WTC11 (cell line): ENCODE measurements at regions not wholly inside any gene's neighbourhood (a gene's known extent, or its start where the extent isn't known, plus 50 kb on each side); places are given as distances from the start of the nearest gene placed in this dataset.
"Not testable (repeated sequence)": the region's sequence is repeated elsewhere in the genome, so short reads cannot be mapped to it uniquely, and the experiment has no call there.

Experiments
- ATAC-seq: fragments of 200-7000 bp; cut with Tn5 transposase; 2 replicates; pipeline ENCODE4 v1.10.0; 2021; ENCODE audit warnings: mild to moderate bottlenecking, moderate library complexity
- CTCF ChIA-PET: fragments of 300-600 bp; sonication (Branson Sonifier 250); formaldehyde crosslinking; loops from one replicate; lab custom pipeline; 2021; ENCODE audit warnings: antibody characterized with exemption; lab: Charles Lee
- POLR2A ChIA-PET: fragments of 350-600 bp; sonication (Branson Sonifier 250); formaldehyde crosslinking; loops from one replicate; lab custom pipeline; 2021; ENCODE audit warnings: antibody characterized with exemption; lab: Charles Lee
- DNase-seq: peaks from one replicate; pipeline ENCODE4 v3.0.0; 2021; ENCODE audit warnings: low spot score
- H3K27ac Mint-ChIP-seq: 2 replicates; pipeline ENCODE4 v1.8.0; 2021; ENCODE audit warnings: mixed read lengths
- H3K27me3 Mint-ChIP-seq: 2 replicates; pipeline ENCODE4 v1.8.0; 2021; ENCODE audit warnings: low read depth, mild to moderate bottlenecking, moderate library complexity, mixed read lengths
- H3K36me3 Mint-ChIP-seq: 2 replicates; pipeline ENCODE4 v1.8.0; 2021; ENCODE audit warnings: mixed read lengths
- H3K4me1 Mint-ChIP-seq: 2 replicates; pipeline ENCODE4 v1.8.0; 2022; ENCODE audit warnings: mixed read lengths
- H3K4me3 Mint-ChIP-seq: 2 replicates; pipeline ENCODE4 v1.8.0; 2021; ENCODE audit warnings: mild to moderate bottlenecking, moderate library complexity, mixed read lengths
- H3K9me3 Mint-ChIP-seq: 2 replicates; pipeline ENCODE4 v1.8.0; 2021; ENCODE audit warnings: mixed read lengths
- ATF1 ChIP-seq: sonication (generic); formaldehyde crosslinking; IDR thresholded peaks from 2 replicates; pipeline ENCODE4 v1.8.1; 2023; ENCODE audit warnings: mild to moderate bottlenecking, moderate library complexity, missing genetic modification reagents
- CREB1 ChIP-seq: sonication (generic); formaldehyde crosslinking; IDR thresholded peaks from 2 replicates; pipeline ENCODE4 v1.8.0; 2023; ENCODE audit warnings: mild to moderate bottlenecking, missing genetic modification reagents
- GABPB1 ChIP-seq: sonication (generic); formaldehyde crosslinking; IDR thresholded peaks from 2 replicates; pipeline ENCODE4 v1.8.1; 2023; ENCODE audit warnings: mild to moderate bottlenecking, missing genetic modification reagents
- GTF2I ChIP-seq: fragments of 250-450 bp; sonication (Bioruptor Pico); conservative IDR thresholded peaks from 2 replicates; pipeline ENCODE4 v1.4.0; 2021; ENCODE audit warnings: mild to moderate bottlenecking
- HMGA2 ChIP-seq: fragments of 250-450 bp; sonication (Bioruptor Pico); IDR thresholded peaks from 2 replicates; pipeline ENCODE4 v1.4.0; 2021; ENCODE audit warnings: mild to moderate bottlenecking, moderate library complexity
- JAZF1 ChIP-seq: fragments of 250-450 bp; sonication (Bioruptor Pico); IDR thresholded peaks from 2 replicates; pipeline ENCODE4 v1.9.0; 2021; ENCODE audit warnings: moderate library complexity, mild to moderate bottlenecking, inconsistent platforms
- KAT7 ChIP-seq: sonication (generic); formaldehyde crosslinking; IDR thresholded peaks from 2 replicates; pipeline ENCODE4 v1.8.1; 2023; ENCODE audit warnings: missing genetic modification reagents, mild to moderate bottlenecking, borderline replicate concordance
- NFATC4 ChIP-seq: fragments of 250-450 bp; sonication (Bioruptor Pico); IDR thresholded peaks from 2 replicates; pipeline ENCODE4 v1.9.0; 2021; ENCODE audit warnings: mild to moderate bottlenecking
- NFYB ChIP-seq: sonication (generic); formaldehyde crosslinking; conservative IDR thresholded peaks from 2 replicates; pipeline ENCODE4 v1.8.0; 2022; ENCODE audit warnings: low read depth, missing genetic modification reagents
- NR3C1 ChIP-seq: sonication (generic); formaldehyde crosslinking; conservative IDR thresholded peaks from 2 replicates; pipeline ENCODE4 v1.8.1; 2023; ENCODE audit warnings: low read depth, mild to moderate bottlenecking, missing genetic modification reagents
- OVOL2 ChIP-seq: fragments of 250-450 bp; sonication (Bioruptor Pico); IDR thresholded peaks from 2 replicates; pipeline ENCODE4 v1.9.0; 2021; ENCODE audit warnings: mild to moderate bottlenecking, borderline replicate concordance
- SOX15 ChIP-seq: fragments of 250-450 bp; sonication (Bioruptor Pico); IDR thresholded peaks from 2 replicates; pipeline ENCODE4 v1.9.0; 2021; ENCODE audit warnings: mild to moderate bottlenecking
- TCF7 ChIP-seq: sonication (generic); formaldehyde crosslinking; IDR thresholded peaks from 2 replicates; pipeline ENCODE4 v1.8.0; 2022; ENCODE audit warnings: mild to moderate bottlenecking, low read depth, missing genetic modification reagents, moderate library complexity
- TEAD4 ChIP-seq: sonication (generic); formaldehyde crosslinking; IDR thresholded peaks from 2 replicates; pipeline ENCODE4 v1.8.0; 2022; ENCODE audit warnings: mild to moderate bottlenecking, missing genetic modification reagents
- ZBTB21 ChIP-seq: sonication (generic); formaldehyde crosslinking; IDR thresholded peaks from 2 replicates; pipeline ENCODE4 v1.8.1; 2023; ENCODE audit warnings: mild to moderate bottlenecking, missing genetic modification reagents, borderline replicate concordance
- ZNF121 ChIP-seq: sonication (generic); formaldehyde crosslinking; IDR thresholded peaks from 2 replicates; pipeline ENCODE4 v1.8.0; 2023; ENCODE audit warnings: missing genetic modification reagents
- ZNF219 ChIP-seq: sonication (generic); formaldehyde crosslinking; IDR thresholded peaks from 2 replicates; pipeline ENCODE4 v1.8.0; 2023; ENCODE audit warnings: missing genetic modification reagents, mild to moderate bottlenecking, borderline replicate concordance
- ZNF232 ChIP-seq: sonication (generic); formaldehyde crosslinking; IDR thresholded peaks from 2 replicates; pipeline ENCODE4 v1.8.0; 2022; ENCODE audit warnings: mild to moderate bottlenecking, missing genetic modification reagents
- ZNF263 ChIP-seq: sonication (generic); formaldehyde crosslinking; IDR thresholded peaks from 2 replicates; pipeline ENCODE4 v1.8.1; 2022; ENCODE audit warnings: low read depth, mild to moderate bottlenecking, moderate library complexity, missing genetic modification reagents
- ZNF423 ChIP-seq: fragments of 250-450 bp; sonication (Bioruptor Pico); IDR thresholded peaks from 2 replicates; pipeline ENCODE4 v2.1.2; 2022; ENCODE audit warnings: mild to moderate bottlenecking, moderate library complexity
- TF ChIP-seq, protein P1 (sequence below): fragments of 250-450 bp; sonication (Bioruptor Pico); IDR thresholded peaks from 2 replicates; pipeline ENCODE4 v1.9.0; 2021; ENCODE audit warnings: mild to moderate bottlenecking
- TF ChIP-seq, protein P2 (sequence below): sonication (generic); formaldehyde crosslinking; IDR thresholded peaks from 2 replicates; pipeline ENCODE4 v1.8.1; 2023; ENCODE audit warnings: mild to moderate bottlenecking, missing genetic modification reagents, moderate library complexity
- TF ChIP-seq, protein P3 (sequence below): fragments of 250-450 bp; sonication (Bioruptor Pico); IDR thresholded peaks from 2 replicates; pipeline ENCODE4 v1.8.0; 2021; ENCODE audit warnings: mild to moderate bottlenecking
- TF ChIP-seq, protein P4 (sequence below): sonication (generic); formaldehyde crosslinking; IDR thresholded peaks from 2 replicates; pipeline ENCODE4 v1.8.0; 2022; ENCODE audit warnings: mild to moderate bottlenecking, missing genetic modification reagents
- TF ChIP-seq, protein P5 (sequence below): sonication (generic); formaldehyde crosslinking; IDR thresholded peaks from 2 replicates; pipeline ENCODE4 v1.8.0; 2022; ENCODE audit warnings: mild to moderate bottlenecking, missing genetic modification reagents

DNA sequence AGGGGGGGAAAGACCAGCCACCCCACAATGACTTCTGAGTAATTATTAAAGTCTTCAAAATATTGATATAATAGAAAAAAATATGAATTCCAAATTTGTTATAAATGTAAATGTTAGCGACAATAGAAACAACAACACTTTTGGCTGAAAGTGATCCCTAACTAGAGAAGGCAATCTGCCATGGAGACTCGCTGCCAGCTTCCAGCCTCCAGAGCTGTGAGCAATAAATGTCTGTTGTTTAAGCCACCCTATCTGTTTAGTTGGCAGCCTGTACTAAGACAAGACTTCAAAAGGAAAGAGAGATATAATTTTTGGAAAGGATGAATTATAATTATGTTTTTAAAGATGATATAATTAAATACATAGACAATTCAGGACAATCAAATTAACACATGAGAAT is 130.8 kb upstream of the HSFY2 start (continued):
- TF ChIP-seq GABPB1 (CRISPR knock-in tag) (no peak), ATF1 (CRISPR knock-in tag) (no peak)
- TF ChIP-seq, protein P1, sequence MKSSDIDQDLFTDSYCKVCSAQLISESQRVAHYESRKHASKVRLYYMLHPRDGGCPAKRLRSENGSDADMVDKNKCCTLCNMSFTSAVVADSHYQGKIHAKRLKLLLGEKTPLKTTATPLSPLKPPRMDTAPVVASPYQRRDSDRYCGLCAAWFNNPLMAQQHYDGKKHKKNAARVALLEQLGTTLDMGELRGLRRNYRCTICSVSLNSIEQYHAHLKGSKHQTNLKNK (CRISPR knock-in tag): no peak
- TF ChIP-seq, all 79 proteins: peak for 0

DNA sequence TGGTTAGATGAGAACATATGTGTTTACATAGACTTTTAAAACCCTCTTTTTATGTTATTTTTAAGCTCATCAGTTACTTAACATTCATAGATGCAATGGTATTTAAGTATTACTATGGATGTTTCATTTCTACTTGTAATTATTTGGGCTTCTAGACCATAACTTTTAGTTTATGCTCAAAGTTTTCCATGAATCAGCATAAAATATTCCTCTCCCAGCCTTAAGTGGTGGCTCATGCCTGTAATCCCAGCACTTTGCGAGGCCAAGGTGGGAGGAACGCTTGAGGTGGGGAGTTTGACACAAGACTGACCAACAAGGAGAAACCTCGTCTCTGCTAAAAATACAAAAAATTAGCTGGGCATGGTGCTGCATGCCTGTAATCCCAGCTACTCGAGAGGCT is 118.5 kb upstream of the HSFY2 start:
- Mint-ChIP-seq H3K9me3 (peaks cover 18% of the 10 kb centered on the region), H3K27me3 (no peaks in the 10 kb centered on the region), H3K36me3 (peaks cover 19% of the 10 kb centered on the region), H3K4me3 (no peak overlapping the region), H3K4me1 (no peaks in the 10 kb centered on the region), H3K27ac (no peak overlapping the region)
- TF ChIP-seq NFYB: no peak
- ATAC-seq: no peak
- ChIA-PET CTCF (no interaction called here), POLR2A (no interaction called here)
- DNase-seq: no peak

DNA sequence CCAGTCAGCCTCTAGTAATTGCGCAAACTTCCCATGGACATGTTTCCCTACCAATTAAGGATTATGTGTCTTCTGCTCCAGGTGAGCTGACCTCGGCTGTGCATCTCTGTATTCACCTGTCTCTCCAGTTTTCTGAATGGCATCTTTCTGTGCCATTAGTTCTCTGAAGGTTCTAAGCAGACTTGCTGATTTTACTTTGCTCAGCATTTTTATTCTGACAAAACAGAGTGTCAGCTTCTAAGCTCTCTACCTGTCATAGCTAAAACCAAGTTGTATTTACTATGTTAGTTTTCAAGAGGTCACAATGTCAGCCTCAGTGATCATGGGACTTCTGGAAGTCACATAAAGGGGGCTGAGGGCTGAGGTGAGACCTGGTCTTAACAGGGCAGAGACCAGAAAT is 116.0 kb upstream of the HSFY2 start:
- no peak overlapping the region for H3K4me3 Mint-ChIP-seq
- peaks cover 10% of the 10 kb centered on the region for H3K4me1 Mint-ChIP-seq
- CTCF ChIA-PET: no interaction called here
- H3K36me3 Mint-ChIP-seq: peaks cover 8% of the 10 kb centered on the region
- H3K27me3 Mint-ChIP-seq: no peaks in the 10 kb centered on the region
- DNase-seq (no peak), ATAC-seq (no peak)
- no peak for TF ChIP-seq CREB1
- TF ChIP-seq NFATC4 (CRISPR knock-in tag): no peak
- no peak for TF ChIP-seq KAT7 (CRISPR knock-in tag)
- H3K9me3 Mint-ChIP-seq: 0 out of 2 replicates have a peak, but pooled peaks cover 3% of the 10 kb centered on the region
- POLR2A ChIA-PET: no interaction called here
- H3K27ac Mint-ChIP-seq: no peak overlapping the region

DNA sequence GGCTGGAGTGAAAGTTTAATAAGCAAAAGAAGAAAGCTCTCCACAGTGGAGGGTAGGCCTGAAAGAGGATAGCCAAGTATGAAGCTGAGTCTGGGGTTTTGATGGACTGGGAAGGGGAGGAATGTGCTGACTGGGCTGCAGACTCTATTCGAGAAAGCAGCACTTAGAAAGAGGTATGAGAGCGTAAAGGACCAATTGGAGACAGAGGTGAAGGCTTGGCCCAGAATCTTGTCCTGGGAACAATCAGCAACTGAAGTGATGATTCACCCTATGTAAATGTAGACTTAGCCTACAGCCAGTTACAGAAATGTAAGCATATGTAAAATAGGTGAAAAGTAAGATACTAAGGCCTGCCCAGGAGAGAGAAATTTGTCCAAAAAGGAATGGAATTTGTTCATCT is 111.2 kb upstream of the HSFY2 start:
- ChIA-PET POLR2A (no interaction called here), CTCF (no interaction called here)
- Mint-ChIP-seq H3K27me3 (no peaks in the 10 kb centered on the region), H3K4me1 (peaks cover 12% of the 10 kb centered on the region), H3K36me3 (no peaks in the 10 kb centered on the region; the same call in 1 of the 2 replicates), H3K4me3 (no peak overlapping the region), H3K9me3 (0 out of 2 replicates have a peak, but pooled peaks cover under 1% of the 10 kb centered on the region), H3K27ac (peak overlapping the region; percentile 83)
- TF ChIP-seq HMGA2 (CRISPR knock-in tag) (no peak), NR3C1 (no peak), ZNF232 (no peak), ZNF121 (CRISPR knock-in tag) (no peak), KAT7 (CRISPR knock-in tag) (no peak), ZBTB21 (no peak), GTF2I (no peak), ZNF219 (CRISPR knock-in tag) (no peak), SOX15 (CRISPR knock-in tag) (no peak), OVOL2 (CRISPR knock-in tag) (no peak), TEAD4 (no peak), TCF7 (CRISPR knock-in tag) (no peak), JAZF1 (CRISPR knock-in tag) (no peak), ZNF263 (CRISPR knock-in tag) (no peak), ZNF423 (CRISPR knock-in tag) (no peak)
- TF ChIP-seq, protein P2, sequence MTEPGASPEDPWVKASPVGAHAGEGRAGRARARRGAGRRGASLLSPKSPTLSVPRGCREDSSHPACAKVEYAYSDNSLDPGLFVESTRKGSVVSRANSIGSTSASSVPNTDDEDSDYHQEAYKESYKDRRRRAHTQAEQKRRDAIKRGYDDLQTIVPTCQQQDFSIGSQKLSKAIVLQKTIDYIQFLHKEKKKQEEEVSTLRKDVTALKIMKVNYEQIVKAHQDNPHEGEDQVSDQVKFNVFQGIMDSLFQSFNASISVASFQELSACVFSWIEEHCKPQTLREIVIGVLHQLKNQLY (CRISPR knock-in tag): no peak
- TF ChIP-seq, protein P3, sequence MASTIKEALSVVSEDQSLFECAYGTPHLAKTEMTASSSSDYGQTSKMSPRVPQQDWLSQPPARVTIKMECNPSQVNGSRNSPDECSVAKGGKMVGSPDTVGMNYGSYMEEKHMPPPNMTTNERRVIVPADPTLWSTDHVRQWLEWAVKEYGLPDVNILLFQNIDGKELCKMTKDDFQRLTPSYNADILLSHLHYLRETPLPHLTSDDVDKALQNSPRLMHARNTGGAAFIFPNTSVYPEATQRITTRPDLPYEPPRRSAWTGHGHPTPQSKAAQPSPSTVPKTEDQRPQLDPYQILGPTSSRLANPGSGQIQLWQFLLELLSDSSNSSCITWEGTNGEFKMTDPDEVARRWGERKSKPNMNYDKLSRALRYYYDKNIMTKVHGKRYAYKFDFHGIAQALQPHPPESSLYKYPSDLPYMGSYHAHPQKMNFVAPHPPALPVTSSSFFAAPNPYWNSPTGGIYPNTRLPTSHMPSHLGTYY: no peak
- TF ChIP-seq, protein P4, sequence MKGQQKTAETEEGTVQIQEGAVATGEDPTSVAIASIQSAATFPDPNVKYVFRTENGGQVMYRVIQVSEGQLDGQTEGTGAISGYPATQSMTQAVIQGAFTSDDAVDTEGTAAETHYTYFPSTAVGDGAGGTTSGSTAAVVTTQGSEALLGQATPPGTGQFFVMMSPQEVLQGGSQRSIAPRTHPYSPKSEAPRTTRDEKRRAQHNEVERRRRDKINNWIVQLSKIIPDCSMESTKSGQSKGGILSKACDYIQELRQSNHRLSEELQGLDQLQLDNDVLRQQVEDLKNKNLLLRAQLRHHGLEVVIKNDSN (CRISPR knock-in tag): no peak
- TF ChIP-seq, protein P5, sequence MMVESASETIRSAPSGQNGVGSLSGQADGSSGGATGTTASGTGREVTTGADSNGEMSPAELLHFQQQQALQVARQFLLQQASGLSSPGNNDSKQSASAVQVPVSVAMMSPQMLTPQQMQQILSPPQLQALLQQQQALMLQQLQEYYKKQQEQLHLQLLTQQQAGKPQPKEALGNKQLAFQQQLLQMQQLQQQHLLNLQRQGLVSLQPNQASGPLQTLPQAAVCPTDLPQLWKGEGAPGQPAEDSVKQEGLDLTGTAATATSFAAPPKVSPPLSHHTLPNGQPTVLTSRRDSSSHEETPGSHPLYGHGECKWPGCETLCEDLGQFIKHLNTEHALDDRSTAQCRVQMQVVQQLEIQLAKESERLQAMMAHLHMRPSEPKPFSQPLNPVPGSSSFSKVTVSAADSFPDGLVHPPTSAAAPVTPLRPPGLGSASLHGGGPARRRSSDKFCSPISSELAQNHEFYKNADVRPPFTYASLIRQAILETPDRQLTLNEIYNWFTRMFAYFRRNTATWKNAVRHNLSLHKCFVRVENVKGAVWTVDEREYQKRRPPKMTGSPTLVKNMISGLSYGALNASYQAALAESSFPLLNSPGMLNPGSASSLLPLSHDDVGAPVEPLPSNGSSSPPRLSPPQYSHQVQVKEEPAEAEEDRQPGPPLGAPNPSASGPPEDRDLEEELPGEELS (CRISPR knock-in tag): no peak
- DNase-seq: peak; percentile 10
- peak; percentile 98 for ATAC-seq

DNA sequence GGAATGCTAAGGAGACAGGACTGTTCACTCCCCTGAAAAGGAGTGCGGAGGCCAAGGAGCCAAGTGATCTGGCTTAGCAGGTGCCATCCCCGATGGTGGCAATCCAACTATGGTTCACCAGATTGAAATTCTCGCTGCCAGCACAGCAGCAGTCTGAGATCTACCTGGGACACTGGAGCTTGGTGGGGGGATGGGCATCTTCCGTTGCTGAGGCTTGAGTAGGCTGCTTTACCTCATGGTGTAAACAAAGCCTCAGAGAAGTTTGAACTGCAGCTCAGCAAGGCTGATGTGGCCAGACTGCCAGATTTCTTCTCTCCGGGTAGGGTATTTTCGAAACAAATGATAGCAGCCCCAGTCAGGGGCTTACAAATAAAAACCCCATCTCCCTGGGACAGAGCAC is 95.6 kb upstream of the HSFY2 start:
- CTCF ChIA-PET, H3K27me3 Mint-ChIP-seq, DNase-seq, H3K36me3 Mint-ChIP-seq, H3K9me3 Mint-ChIP-seq, H3K27ac Mint-ChIP-seq, H3K4me1 Mint-ChIP-seq, H3K4me3 Mint-ChIP-seq, POLR2A ChIA-PET: not testable (repeated sequence)
- ATAC-seq: peak; percentile 75
